NT2/D1 (cell line): ENCODE measurements at regions not wholly inside any gene's neighbourhood (a gene's known extent, or its start where the extent isn't known, plus 50 kb on each side); places are given as distances from the start of the nearest gene placed in this dataset.

Experiments used
- SUZ12 ChIP-seq: IDR thresholded peaks from 2 replicates; pipeline ENCODE4 v1.6.1; 2011; ENCODE audit not compliant: insufficient read length, insufficient read depth; ENCODE audit errors: extremely low read depth
- YY1 ChIP-seq: IDR thresholded peaks from 2 replicates; pipeline ENCODE4 v1.6.1; 2011; ENCODE audit not compliant: insufficient read length, insufficient read depth

DNA sequence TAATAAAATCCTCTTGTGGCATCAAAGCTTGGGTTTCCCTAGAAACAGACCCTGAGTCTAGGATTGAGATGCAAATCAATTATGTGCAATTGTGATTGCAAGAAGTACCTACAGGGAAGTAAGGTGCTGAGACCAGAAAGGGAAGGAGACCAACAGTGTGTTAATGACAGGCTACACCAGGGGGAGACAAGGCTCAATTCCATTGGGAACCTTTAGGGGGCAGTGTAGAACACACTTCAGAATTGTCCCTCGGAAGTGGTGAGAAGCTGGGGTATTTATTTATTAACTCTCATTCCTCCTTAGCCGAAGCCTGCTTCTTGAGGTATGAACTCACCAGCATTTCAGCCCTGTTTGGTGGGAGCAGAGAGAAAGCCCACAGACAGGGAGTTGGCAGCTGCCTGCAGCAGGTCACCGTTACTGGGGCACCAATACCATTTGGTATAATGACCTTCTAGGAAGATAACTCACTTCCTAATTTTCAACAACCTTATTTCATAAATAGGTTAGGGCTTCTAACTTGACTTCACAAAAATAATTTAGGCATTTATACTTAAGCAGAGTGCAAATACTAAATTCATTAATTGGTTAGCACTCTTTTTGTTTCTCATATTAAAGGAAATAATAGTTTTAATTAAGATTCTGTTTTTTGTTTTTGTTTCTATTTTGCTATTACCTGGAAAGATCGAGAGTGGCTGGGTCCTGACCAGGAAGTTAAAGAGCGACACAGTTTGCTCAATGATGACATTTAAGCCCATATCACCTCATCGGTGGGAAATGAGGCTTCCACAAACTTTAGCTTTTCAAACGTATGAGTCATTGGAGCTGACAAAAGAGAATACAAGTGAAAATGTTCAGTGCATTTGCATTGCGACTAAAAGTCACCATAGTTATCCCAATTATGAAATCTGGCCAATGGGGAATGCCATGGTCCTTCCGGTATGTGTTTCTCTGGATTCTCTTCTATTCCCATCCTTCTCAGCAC lies 94.8 kb downstream of the BTBD3 start:
- TF ChIP-seq SUZ12 (no peak), YY1 (no peak)
